Glutamatergic neuron (in vitro differentiated cells): ENCODE measurements at regions not wholly inside any gene's neighbourhood (a gene's known extent, or its start where the extent isn't known, plus 50 kb on each side); places are given as distances from the start of the nearest gene placed in this dataset.

ENCODE experiments used
- DNase-seq: peaks from one replicate; pipeline ENCODE4 v3.0.0; 2022
- H3K27ac Mint-ChIP-seq: one replicate; pipeline ENCODE4 v1.8.0; 2020; ENCODE audit warnings: mild to moderate bottlenecking, mixed read lengths, inconsistent platforms; ENCODE audit not compliant: unreplicated experiment
- H3K27me3 Mint-ChIP-seq: one replicate; pipeline ENCODE4 v1.8.0; 2020; ENCODE audit warnings: mild to moderate bottlenecking, moderate library complexity, mixed read lengths, inconsistent platforms; ENCODE audit not compliant: unreplicated experiment
- H3K36me3 Mint-ChIP-seq: one replicate; pipeline ENCODE4 v1.8.0; 2020; ENCODE audit warnings: mild to moderate bottlenecking, mixed read lengths, inconsistent platforms; ENCODE audit not compliant: unreplicated experiment
- H3K4me1 Mint-ChIP-seq: one replicate; pipeline ENCODE4 v1.8.0; 2020; ENCODE audit warnings: mild to moderate bottlenecking, low read depth, mixed read lengths, inconsistent platforms; ENCODE audit not compliant: unreplicated experiment
- H3K4me3 Mint-ChIP-seq: one replicate; pipeline ENCODE4 v1.8.0; 2020; ENCODE audit warnings: mild to moderate bottlenecking, mixed read lengths, inconsistent platforms; ENCODE audit not compliant: unreplicated experiment
- H3K9me3 Mint-ChIP-seq: one replicate; pipeline ENCODE4 v1.8.0; 2020; ENCODE audit warnings: mild to moderate bottlenecking, moderate library complexity, mixed read lengths, inconsistent platforms; ENCODE audit not compliant: unreplicated experiment
- TF ChIP-seq, protein P1 (sequence below): fragments of 200-600 bp; sonication (generic); IDR thresholded peaks from one replicate; pipeline ENCODE4 v1.5.0; 2021; ENCODE audit not compliant: partially characterized antibody, unreplicated experiment

DNA sequence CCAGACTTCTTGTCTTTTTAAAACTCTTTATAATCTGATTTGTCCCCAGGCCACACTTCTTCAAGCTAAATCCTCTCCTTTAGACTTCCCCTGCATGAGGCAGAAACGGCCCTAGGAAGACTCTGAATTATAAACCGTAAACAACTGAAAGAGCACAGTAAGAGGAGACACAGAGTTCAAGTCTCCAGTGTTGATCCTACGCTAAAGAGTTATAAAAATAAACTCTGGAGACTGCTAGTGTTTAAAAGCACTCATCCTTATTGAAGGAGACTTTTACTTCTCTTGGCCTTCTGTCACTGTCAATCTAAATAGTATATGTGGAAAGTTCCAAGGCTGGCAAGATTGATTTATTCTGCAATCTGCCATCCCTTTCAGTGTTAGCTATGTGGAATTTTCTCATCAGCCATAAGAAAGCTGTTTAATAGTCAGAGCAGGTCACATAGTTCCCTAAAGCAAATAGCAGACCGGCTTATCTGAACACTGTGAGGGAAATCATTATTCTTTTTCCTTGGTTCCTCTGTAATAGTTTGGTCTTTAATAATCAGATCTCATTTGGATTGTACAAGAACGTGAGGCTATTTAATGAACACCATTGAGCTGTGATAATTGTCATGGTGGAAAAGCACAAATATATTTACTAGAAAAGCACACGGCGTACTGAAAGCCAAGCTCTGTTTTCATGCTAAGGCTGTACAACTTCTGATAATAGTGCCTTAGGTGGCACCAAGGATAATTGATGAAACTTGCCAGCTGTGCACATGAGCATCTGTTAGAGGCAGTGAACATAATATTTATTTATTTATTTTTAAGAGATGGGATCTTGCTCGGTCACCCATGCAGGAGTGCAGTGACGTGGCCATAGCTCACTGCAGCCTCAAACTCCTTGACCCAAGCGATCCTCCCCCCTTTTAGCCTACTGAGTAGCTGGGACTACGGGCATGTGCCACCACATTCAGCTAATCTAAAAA lies 157.7 kb downstream of the CEP135 start:
- Mint-ChIP-seq H3K36me3 (no peaks in the 10 kb centered on the region), H3K4me3 (no peak overlapping the region), H3K4me1 (peaks cover 45% of the 10 kb centered on the region), H3K9me3 (no peaks in the 10 kb centered on the region), H3K27me3 (no peaks in the 10 kb centered on the region), H3K27ac (peak overlapping the region; percentile 56)
- TF ChIP-seq, protein P1, sequence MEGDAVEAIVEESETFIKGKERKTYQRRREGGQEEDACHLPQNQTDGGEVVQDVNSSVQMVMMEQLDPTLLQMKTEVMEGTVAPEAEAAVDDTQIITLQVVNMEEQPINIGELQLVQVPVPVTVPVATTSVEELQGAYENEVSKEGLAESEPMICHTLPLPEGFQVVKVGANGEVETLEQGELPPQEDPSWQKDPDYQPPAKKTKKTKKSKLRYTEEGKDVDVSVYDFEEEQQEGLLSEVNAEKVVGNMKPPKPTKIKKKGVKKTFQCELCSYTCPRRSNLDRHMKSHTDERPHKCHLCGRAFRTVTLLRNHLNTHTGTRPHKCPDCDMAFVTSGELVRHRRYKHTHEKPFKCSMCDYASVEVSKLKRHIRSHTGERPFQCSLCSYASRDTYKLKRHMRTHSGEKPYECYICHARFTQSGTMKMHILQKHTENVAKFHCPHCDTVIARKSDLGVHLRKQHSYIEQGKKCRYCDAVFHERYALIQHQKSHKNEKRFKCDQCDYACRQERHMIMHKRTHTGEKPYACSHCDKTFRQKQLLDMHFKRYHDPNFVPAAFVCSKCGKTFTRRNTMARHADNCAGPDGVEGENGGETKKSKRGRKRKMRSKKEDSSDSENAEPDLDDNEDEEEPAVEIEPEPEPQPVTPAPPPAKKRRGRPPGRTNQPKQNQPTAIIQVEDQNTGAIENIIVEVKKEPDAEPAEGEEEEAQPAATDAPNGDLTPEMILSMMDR = no peak
- no peak for DNase-seq

DNA sequence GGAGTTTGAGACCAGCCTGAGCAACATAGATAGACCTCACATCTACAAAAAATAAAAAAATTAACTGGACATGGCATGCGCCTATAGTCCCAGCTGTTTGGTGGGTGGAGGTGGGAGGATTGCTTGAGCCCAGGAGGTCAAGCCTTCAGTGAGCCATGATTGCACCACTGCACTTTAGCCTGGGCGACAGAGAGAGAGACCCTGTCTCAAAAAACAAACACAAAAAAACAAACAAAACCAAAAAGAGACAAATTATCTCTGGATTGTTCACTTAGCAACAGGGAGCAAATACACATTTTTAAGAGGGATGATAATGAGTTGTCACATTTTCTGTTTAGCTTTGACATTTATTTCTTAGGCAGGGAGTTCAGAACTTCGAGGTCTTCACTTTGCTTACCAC lies 155.4 kb downstream of the CEP135 start:
- Mint-ChIP-seq H3K9me3 (no peaks in the 10 kb centered on the region), H3K36me3 (no peaks in the 10 kb centered on the region), H3K4me1 (peaks cover 47% of the 10 kb centered on the region), H3K4me3 (no peak overlapping the region), H3K27me3 (no peaks in the 10 kb centered on the region), H3K27ac (no peak overlapping the region)
- DNase-seq = no peak
- TF ChIP-seq, protein P1 = no peak

DNA sequence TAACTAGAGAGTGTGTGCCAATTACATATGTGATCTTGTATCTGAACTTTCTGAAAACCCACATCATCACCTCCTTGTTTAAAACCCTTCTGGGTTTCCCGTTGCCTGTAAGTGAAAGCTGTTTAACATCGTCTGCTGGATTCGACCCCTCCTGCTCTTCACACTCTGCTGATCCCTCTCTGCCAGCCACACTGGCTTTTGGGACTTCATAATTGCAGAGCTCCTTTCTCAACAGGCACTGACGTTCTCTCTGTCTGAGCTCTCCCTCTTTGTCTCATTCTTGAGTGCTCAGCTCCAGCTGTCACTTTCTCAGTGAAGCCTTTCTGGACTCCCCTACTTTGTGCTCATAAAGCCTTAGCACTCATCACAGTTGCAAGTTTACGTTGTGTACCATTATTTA lies 153.9 kb downstream of the CEP135 start:
- no peaks in the 10 kb centered on the region for H3K36me3 Mint-ChIP-seq
- H3K27me3 Mint-ChIP-seq = no peaks in the 10 kb centered on the region
- H3K27ac Mint-ChIP-seq = peak overlapping the region; percentile 94
- TF ChIP-seq, protein P1 = no peak
- peaks cover 36% of the 10 kb centered on the region for H3K4me1 Mint-ChIP-seq
- peak; percentile 38 for DNase-seq
- peak overlapping the region; percentile 64 for H3K4me3 Mint-ChIP-seq
- no peaks in the 10 kb centered on the region for H3K9me3 Mint-ChIP-seq

DNA sequence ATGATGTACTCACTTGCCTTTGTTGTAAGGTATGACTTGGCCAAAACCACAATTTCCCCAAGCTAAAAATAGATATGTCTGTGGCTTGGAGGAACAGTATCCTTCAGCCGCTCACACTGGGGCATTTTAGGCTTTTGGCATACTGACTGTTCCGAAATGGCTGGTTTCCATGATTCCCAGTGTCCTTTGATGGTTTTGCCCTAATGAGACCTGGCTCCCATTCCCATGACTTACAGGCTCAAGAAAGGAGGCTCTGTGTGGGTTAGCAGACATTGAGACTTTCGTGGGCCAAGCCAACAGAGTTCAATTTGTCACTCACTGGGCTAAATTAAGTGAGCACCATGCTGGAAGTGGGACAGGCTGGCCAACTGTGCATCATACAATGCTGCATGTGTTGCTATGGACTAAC lies 150.6 kb downstream of the CEP135 start:
- no peaks in the 10 kb centered on the region for H3K9me3 Mint-ChIP-seq
- no peak overlapping the region for H3K27ac Mint-ChIP-seq
- TF ChIP-seq, protein P1 = no peak
- peaks cover 17% of the 10 kb centered on the region for H3K4me1 Mint-ChIP-seq
- H3K27me3 Mint-ChIP-seq = no peaks in the 10 kb centered on the region
- no peaks in the 10 kb centered on the region for H3K36me3 Mint-ChIP-seq
- DNase-seq = no peak
- no peak overlapping the region for H3K4me3 Mint-ChIP-seq

DNA sequence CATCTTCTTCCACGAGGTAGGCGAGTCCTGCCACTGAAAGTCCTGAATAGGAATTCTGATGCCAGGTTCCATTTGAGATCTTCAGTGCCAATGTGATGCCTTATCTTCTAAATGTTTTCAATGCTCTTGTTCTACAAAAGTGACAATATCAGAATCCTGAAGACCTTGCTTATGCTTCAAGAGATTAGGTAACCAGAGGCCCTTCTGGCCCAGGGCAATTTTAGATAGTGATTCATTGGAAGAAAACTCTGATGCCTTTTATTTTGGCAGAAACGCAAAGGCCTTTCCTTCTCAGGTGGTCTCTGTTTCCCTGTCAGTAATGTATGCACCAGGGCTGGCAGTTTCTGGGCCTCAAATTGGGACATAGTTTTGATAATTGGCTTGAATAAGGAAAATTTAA lies 144.8 kb downstream of the CEP135 start:
- H3K27me3 Mint-ChIP-seq = no peaks in the 10 kb centered on the region
- peaks cover 3% of the 10 kb centered on the region for H3K9me3 Mint-ChIP-seq
- H3K27ac Mint-ChIP-seq = no peak overlapping the region
- H3K36me3 Mint-ChIP-seq = no peaks in the 10 kb centered on the region
- DNase-seq = no peak
- TF ChIP-seq, protein P1 = no peak
- no peak overlapping the region for H3K4me3 Mint-ChIP-seq
- H3K4me1 Mint-ChIP-seq = no peaks in the 10 kb centered on the region
